ENCODE measurements at regions not wholly inside any gene's neighbourhood (a gene's known extent, or its start where the extent isn't known, plus 50 kb on each side); places are given as distances from the start of the nearest gene placed in this dataset.
"Not testable (repeated sequence)": the region's sequence is repeated elsewhere in the genome, so short reads cannot be mapped to it uniquely, and the experiment has no call there.

GRCh38 chr5:15366676-15367391, 133.1 kb upstream of the FBXL7 start:
- Histone ChIP-seq H3K4me3 (no peak overlapping the region), H3K9me3 (no peaks in the 10 kb centered on the region), H3K27ac (peak overlapping the region; percentile 9), H3K36me3 (ENCODE audit: insufficient read depth in 1 of 2, low read depth in 1 of 2) (no peaks in the 10 kb centered on the region), H3K4me1 (no peaks in the 10 kb centered on the region), H3K27me3 (ENCODE audit: insufficient read depth in 3 of 3, low read length in 2 of 3) (no peaks in the 10 kb centered on the region)
- DNase-seq: no peak
- WGBS, 3 donors: 9 to 12% (median 12%) methylated on average over 6 of the region's 6 CpGs
- intact Hi-C loops (cut with DNase I): no loop called here
- peak in 1 of 4 donors; percentile 32 for ATAC-seq
- no peak for TF ChIP-seq CTCF (IDR thresholded peaks at IDR 0.05)

- Histone ChIP-seq H3K36me3 (ENCODE audit: insufficient read depth in 1 of 2, low read depth in 1 of 2) (no peaks in the 10 kb centered on the region), H3K9me3 (no peaks in the 10 kb centered on the region), H3K4me3 (no peak overlapping the region), H3K4me1 (no peaks in the 10 kb centered on the region), H3K27me3 (ENCODE audit: insufficient read depth in 3 of 3, low read length in 2 of 3) (no peaks in the 10 kb centered on the region), H3K27ac (no peak overlapping the region)
- ATAC-seq (no peak), DNase-seq (no peak)
- TF ChIP-seq CTCF (IDR thresholded peaks at IDR 0.05): no peak
- intact Hi-C loops (cut with DNase I): no loop called here
Observed at GRCh38 chr5:15365070-15365469, 134.9 kb upstream of the FBXL7 start.

DNA sequence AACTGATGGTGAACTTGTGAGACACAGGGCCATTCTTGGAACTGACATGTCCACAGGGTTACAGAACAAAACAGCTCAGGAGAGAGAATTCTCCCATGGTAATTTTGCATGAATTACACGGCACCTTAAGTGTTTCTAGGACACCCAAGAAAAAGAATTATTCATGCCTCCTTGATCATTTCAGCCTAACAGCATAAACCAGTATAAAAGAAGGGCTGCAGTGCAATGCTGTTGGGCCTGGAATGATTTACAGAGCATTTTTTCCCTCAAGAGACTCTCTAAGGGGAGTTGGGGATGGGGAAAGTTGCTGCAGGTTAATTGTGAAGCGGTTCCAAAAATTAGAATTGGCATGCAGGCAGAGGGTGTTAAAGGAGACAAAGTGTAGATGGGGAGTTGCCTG, 136.4 kb upstream of the FBXL7 start:
- H3K36me3 ChIP-seq (ENCODE audit: insufficient read depth in 1 of 2, low read depth in 1 of 2): no peaks in the 10 kb centered on the region
- no peak for TF ChIP-seq CTCF (IDR thresholded peaks at IDR 0.05)
- H3K27me3 ChIP-seq (ENCODE audit: insufficient read depth in 3 of 3, low read length in 2 of 3): no peaks in the 10 kb centered on the region
- no peak overlapping the region for H3K27ac ChIP-seq
- H3K4me3 ChIP-seq: no peak overlapping the region
- 36 to 48% (median 42%) methylated on average over 2 of the region's 2 CpGs for WGBS, 3 donors
- no peak for DNase-seq
- no peaks in the 10 kb centered on the region for H3K4me1 ChIP-seq
- no peaks in the 10 kb centered on the region for H3K9me3 ChIP-seq
- intact Hi-C loops (cut with DNase I): no loop called here
- ATAC-seq: no peak

GRCh38 chr5:15357092-15357453, 142.9 kb upstream of the FBXL7 start:
- H3K36me3 ChIP-seq (ENCODE audit: insufficient read depth in 1 of 2, low read depth in 1 of 2); DNase-seq; ATAC-seq; H3K4me1 ChIP-seq; H3K4me3 ChIP-seq; H3K27me3 ChIP-seq (ENCODE audit: insufficient read depth in 3 of 3, low read length in 2 of 3); intact Hi-C loops (cut with DNase I); H3K27ac ChIP-seq; H3K9me3 ChIP-seq: not testable (repeated sequence)
- WGBS, 3 donors: 80% methylated on average over 4 of the region's 4 CpGs

GRCh38 chr5:15356308-15357091, 143.5 kb upstream of the FBXL7 start:
- H3K9me3 ChIP-seq; H3K27ac ChIP-seq; H3K4me1 ChIP-seq; ATAC-seq; intact Hi-C loops (cut with DNase I); H3K27me3 ChIP-seq (ENCODE audit: insufficient read depth in 3 of 3, low read length in 2 of 3); H3K36me3 ChIP-seq (ENCODE audit: insufficient read depth in 1 of 2, low read depth in 1 of 2); H3K4me3 ChIP-seq; DNase-seq: not testable (repeated sequence)
- WGBS, 3 donors: 87 to 91% (median 90%) methylated on average over 4 of the region's 4 CpGs
